PFSK-1 (cell line): ENCODE measurements at regions not wholly inside any gene's neighbourhood (a gene's known extent, or its start where the extent isn't known, plus 50 kb on each side); places are given as distances from the start of the nearest gene placed in this dataset.

Source experiments
- FOXP2 ChIP-seq: optimal IDR thresholded peaks from 2 replicates; pipeline ENCODE3; 2011; ENCODE audit warnings: borderline replicate concordance, control low read depth, inconsistent platforms; ENCODE audit not compliant: insufficient read depth; ENCODE audit errors: extremely low read length, extremely low read depth
- POLR2AphosphoS5 ChIP-seq: IDR thresholded peaks from 2 replicates; pipeline ENCODE4 v1.6.1; 2012; ENCODE audit warnings: low read depth, mild to moderate bottlenecking, control low read depth, low read length, moderate library complexity
- REST ChIP-seq, 2 experiments: IDR thresholded peaks; 2 replicates each; pipeline versions ENCODE4 v1.6.1 to v1.8.0; 2011 to 2012; ENCODE audit warnings: low read depth in 2 of 2, low read length in 2 of 2, control low read depth in 1 of 2, inconsistent platforms in 1 of 2, mild to moderate bottlenecking in 1 of 2, moderate library complexity in 1 of 2; ENCODE audit not compliant: insufficient read depth in 1 of 2
- SIN3A ChIP-seq: IDR thresholded peaks from 2 replicates; pipeline ENCODE4 v1.6.1; 2012; ENCODE audit warnings: mild to moderate bottlenecking, low read length, moderate library complexity, borderline replicate concordance; ENCODE audit not compliant: insufficient read depth
- TAF1 ChIP-seq: IDR thresholded peaks from 2 replicates; pipeline ENCODE4 v1.6.1; 2012; ENCODE audit warnings: low read length, control low read depth, borderline replicate concordance; ENCODE audit not compliant: insufficient read depth

- no peak for TF ChIP-seq REST (IDR thresholded peaks at IDR 0.05; ENCODE audit: insufficient read depth in 1 of 2, low read depth in 2 of 2, low read length in 2 of 2)
- no peak for TF ChIP-seq TAF1
- TF ChIP-seq FOXP2 = no peak
- no peak for TF ChIP-seq SIN3A
- no peak for TF ChIP-seq POLR2AphosphoS5
Observed at GRCh38 chr13:105969761-105970160, 565.7 kb downstream of the EFNB2 start.

GRCh38 chr13:105965910-105966309, 569.6 kb downstream of the EFNB2 start:
- TF ChIP-seq TAF1 = no peak
- TF ChIP-seq REST (IDR thresholded peaks at IDR 0.05; ENCODE audit: insufficient read depth in 1 of 2, low read depth in 2 of 2, low read length in 2 of 2) = no peak
- TF ChIP-seq SIN3A = no peak
- TF ChIP-seq FOXP2 = no peak

- no peak for TF ChIP-seq POLR2AphosphoS5
- no peak for TF ChIP-seq FOXP2
- no peak for TF ChIP-seq TAF1
- TF ChIP-seq SIN3A = no peak
- no peak for TF ChIP-seq REST (IDR thresholded peaks at IDR 0.05; ENCODE audit: insufficient read depth in 1 of 2, low read depth in 2 of 2, low read length in 2 of 2)
Observed at GRCh38 chr13:105962080-105962479, 573.4 kb downstream of the EFNB2 start.

- TF ChIP-seq POLR2AphosphoS5 (no peak), FOXP2 (no peak), TAF1 (no peak)
Observed at GRCh38 chr13:105961438-105961837, 574.0 kb downstream of the EFNB2 start.

GRCh38 chr13:105960326-105960725, 575.1 kb downstream of the EFNB2 start:
- TF ChIP-seq TAF1 (no peak), POLR2AphosphoS5 (no peak), REST (IDR thresholded peaks at IDR 0.05; ENCODE audit: insufficient read depth in 1 of 2, low read depth in 2 of 2, low read length in 2 of 2) (no peak), FOXP2 (no peak), SIN3A (no peak)
